Prostate gland (tissue), 2 donors: ENCODE measurements at regions not wholly inside any gene's neighbourhood (a gene's known extent, or its start where the extent isn't known, plus 50 kb on each side); places are given as distances from the start of the nearest gene placed in this dataset.

Experiments
- POLR2A ChIP-seq: fragments of 450-650 bp; IDR thresholded peaks from one replicate; pipeline ENCODE4 v1.6.1; 2016; ENCODE audit warnings: antibody characterized with exemption, mild to moderate bottlenecking
- TF ChIP-seq, protein P1 (sequence below), 4 experiments: fragments of 200-600 bp in 2 of 4; fragments of 450-650 bp in 2 of 4; sonication (generic) in 2 of 4; IDR thresholded peaks; 1 replicate in 3 of 4; 2 replicates in 1 of 4; pipeline ENCODE4 v1.5.1; 2016 to 2019; ENCODE audit warnings: antibody characterized with exemption in 4 of 4, mild to moderate bottlenecking in 2 of 4, moderate library complexity in 2 of 4

GRCh38 chr9:85215961-85216360 is 525.8 kb downstream of the AGTPBP1 start:
- TF ChIP-seq POLR2A = no peak
- TF ChIP-seq, protein P1, sequence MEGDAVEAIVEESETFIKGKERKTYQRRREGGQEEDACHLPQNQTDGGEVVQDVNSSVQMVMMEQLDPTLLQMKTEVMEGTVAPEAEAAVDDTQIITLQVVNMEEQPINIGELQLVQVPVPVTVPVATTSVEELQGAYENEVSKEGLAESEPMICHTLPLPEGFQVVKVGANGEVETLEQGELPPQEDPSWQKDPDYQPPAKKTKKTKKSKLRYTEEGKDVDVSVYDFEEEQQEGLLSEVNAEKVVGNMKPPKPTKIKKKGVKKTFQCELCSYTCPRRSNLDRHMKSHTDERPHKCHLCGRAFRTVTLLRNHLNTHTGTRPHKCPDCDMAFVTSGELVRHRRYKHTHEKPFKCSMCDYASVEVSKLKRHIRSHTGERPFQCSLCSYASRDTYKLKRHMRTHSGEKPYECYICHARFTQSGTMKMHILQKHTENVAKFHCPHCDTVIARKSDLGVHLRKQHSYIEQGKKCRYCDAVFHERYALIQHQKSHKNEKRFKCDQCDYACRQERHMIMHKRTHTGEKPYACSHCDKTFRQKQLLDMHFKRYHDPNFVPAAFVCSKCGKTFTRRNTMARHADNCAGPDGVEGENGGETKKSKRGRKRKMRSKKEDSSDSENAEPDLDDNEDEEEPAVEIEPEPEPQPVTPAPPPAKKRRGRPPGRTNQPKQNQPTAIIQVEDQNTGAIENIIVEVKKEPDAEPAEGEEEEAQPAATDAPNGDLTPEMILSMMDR (IDR thresholded peaks at IDR 0.05) = no peak
